Mesothelial cell of epicardium (in vitro differentiated cells): ENCODE measurements at regions not wholly inside any gene's neighbourhood (a gene's known extent, or its start where the extent isn't known, plus 50 kb on each side); places are given as distances from the start of the nearest gene placed in this dataset.

Experiments
- DNase-seq, 2 experiments: peaks; one replicate each; pipeline ENCODE4 v3.0.0; 2021; ENCODE audit warnings: low spot score in 2 of 2; ENCODE audit not compliant: unreplicated experiment in 2 of 2
- H3K27ac Mint-ChIP-seq: 2 replicates; pipeline ENCODE4 v1.8.0; 2021; ENCODE audit warnings: mixed read lengths
- H3K27me3 Mint-ChIP-seq: 2 replicates; pipeline ENCODE4 v1.8.0; 2021; ENCODE audit warnings: low read depth, mixed read lengths
- H3K36me3 Mint-ChIP-seq: 2 replicates; pipeline ENCODE4 v1.8.0; 2021; ENCODE audit warnings: mixed read lengths
- H3K4me1 Mint-ChIP-seq: 2 replicates; pipeline ENCODE4 v1.8.0; 2021; ENCODE audit warnings: mixed read lengths
- H3K4me3 Mint-ChIP-seq: 2 replicates; pipeline ENCODE4 v1.8.0; 2021; ENCODE audit warnings: mild to moderate bottlenecking, moderate library complexity, mixed read lengths
- H3K9me3 Mint-ChIP-seq: 2 replicates; pipeline ENCODE4 v1.8.0; 2021; ENCODE audit warnings: mixed read lengths
- CTCF ChIP-seq: fragments of 200-600 bp; sonication (generic); IDR thresholded peaks from one replicate; pipeline ENCODE4 v1.5.0; 2021; ENCODE audit warnings: antibody characterized with exemption; ENCODE audit not compliant: unreplicated experiment

GRCh38 chr7:46786995-46787394, 794.9 kb downstream of the TNS3 start:
- Mint-ChIP-seq H3K36me3 (peaks cover 2% of the 10 kb centered on the region), H3K27me3 (no peaks in the 10 kb centered on the region)

GRCh38 chr7:46786221-46786954, 795.5 kb downstream of the TNS3 start:
- H3K4me3 Mint-ChIP-seq: no peak overlapping the region
- no peaks in the 10 kb centered on the region for H3K27me3 Mint-ChIP-seq
- peaks cover 4% of the 10 kb centered on the region for H3K36me3 Mint-ChIP-seq
- DNase-seq: no peak
- peak overlapping the region; percentile 8 for H3K27ac Mint-ChIP-seq
- H3K9me3 Mint-ChIP-seq: peaks cover 21% of the 10 kb centered on the region
- TF ChIP-seq CTCF: no peak
- peaks cover 14% of the 10 kb centered on the region for H3K4me1 Mint-ChIP-seq

More at GRCh38 chr7:46786995-46787394, 794.9 kb downstream of the TNS3 start:
- no peak for TF ChIP-seq CTCF
- no peak for DNase-seq
- Mint-ChIP-seq H3K4me1 (peaks cover 14% of the 10 kb centered on the region), H3K27ac (no peak overlapping the region), H3K4me3 (no peak overlapping the region), H3K9me3 (peaks cover 15% of the 10 kb centered on the region)

GRCh38 chr7:46784732-46785131, 797.2 kb downstream of the TNS3 start:
- Mint-ChIP-seq H3K27ac (no peak overlapping the region), H3K36me3 (peaks cover 13% of the 10 kb centered on the region), H3K4me3 (no peak overlapping the region), H3K9me3 (peaks cover 33% of the 10 kb centered on the region), H3K4me1 (peaks cover 14% of the 10 kb centered on the region), H3K27me3 (no peaks in the 10 kb centered on the region)
- DNase-seq: no peak
- TF ChIP-seq CTCF: no peak

GRCh38 chr7:46781901-46782439, 799.9 kb downstream of the TNS3 start:
- no peak overlapping the region for H3K4me3 Mint-ChIP-seq
- no peak overlapping the region for H3K27ac Mint-ChIP-seq
- H3K9me3 Mint-ChIP-seq: peaks cover 34% of the 10 kb centered on the region
- H3K36me3 Mint-ChIP-seq: peaks cover 23% of the 10 kb centered on the region
- no peak for TF ChIP-seq CTCF
- H3K4me1 Mint-ChIP-seq: peaks cover 12% of the 10 kb centered on the region
- no peak for DNase-seq
- no peaks in the 10 kb centered on the region for H3K27me3 Mint-ChIP-seq

- peak; percentile 10 for TF ChIP-seq CTCF
- no peak overlapping the region for H3K27ac Mint-ChIP-seq
- DNase-seq: no peak
Measured at GRCh38 chr7:46776790-46777189, 805.1 kb downstream of the TNS3 start.

More at GRCh38 chr7:46776790-46777189, 805.1 kb downstream of the TNS3 start:
- Mint-ChIP-seq H3K4me3 (no peak overlapping the region), H3K36me3 (peaks cover 21% of the 10 kb centered on the region), H3K9me3 (peaks cover 33% of the 10 kb centered on the region), H3K4me1 (peaks cover 15% of the 10 kb centered on the region), H3K27me3 (no peaks in the 10 kb centered on the region)
